NCI-H69 (cell line): ENCODE measurements at regions not wholly inside any gene's neighbourhood (a gene's known extent, or its start where the extent isn't known, plus 50 kb on each side); places are given as distances from the start of the nearest gene placed in this dataset.

Experiments
- DNase-seq: peaks from one replicate; lab custom pipeline; 2025; lab: John Stamatoyannopoulos, UW

DNA sequence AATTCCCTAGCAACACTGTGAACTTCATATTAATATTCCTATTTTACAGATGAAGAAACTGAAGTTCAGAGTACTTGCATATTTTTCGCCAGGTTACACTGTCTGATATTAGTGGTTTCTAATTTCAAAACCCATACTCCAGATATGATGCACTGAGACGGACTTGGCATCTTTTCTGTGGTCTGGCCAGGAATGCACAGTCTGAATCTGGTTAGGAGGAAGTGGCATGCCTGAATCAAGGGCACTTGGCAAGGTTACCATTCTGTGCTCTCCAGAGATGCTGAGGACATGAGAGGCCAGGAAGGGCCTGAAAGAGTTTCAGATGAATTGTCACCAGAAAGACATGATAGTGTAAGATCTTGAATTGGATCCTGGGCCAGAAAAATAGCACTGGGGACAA lies 150.1 kb downstream of the HAO1 start:
- no peak for DNase-seq

DNA sequence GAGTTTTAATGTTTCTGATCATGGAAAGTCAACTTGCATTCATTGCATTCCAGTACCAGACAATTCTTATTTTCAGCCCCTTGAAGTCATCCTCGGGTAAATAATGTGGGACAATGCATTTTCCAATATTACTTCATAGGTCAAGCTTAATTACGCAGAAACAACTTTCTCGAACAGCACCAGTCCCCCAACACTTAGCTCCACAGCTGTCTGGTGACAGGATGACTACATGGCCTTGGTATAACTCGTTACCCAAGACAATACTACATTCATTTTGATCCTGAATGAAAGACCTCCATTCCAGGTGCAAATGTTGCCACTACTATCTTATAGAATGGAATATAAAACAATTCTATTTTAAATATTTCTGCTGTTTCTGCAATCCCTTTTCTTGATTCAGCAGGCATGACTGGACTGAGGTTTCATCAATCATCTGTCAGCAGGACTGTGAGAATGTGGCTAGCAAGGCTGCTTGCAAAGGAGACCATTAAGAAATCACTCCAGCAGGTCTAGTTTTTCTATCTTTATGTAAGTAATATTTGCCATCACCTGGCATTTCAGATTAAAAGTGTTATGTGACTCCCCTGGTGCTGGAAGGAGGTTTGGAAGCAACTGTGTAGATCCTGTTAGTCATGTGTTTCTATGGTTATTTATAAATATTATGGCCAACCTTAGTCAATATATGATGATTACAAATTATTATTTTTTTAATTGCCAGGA lies 147.9 kb downstream of the HAO1 start:
- DNase-seq, result no peak

GRCh38 chr20:7798176-7798575 lies 142.1 kb downstream of the HAO1 start:
- DNase-seq, result no peak

DNA sequence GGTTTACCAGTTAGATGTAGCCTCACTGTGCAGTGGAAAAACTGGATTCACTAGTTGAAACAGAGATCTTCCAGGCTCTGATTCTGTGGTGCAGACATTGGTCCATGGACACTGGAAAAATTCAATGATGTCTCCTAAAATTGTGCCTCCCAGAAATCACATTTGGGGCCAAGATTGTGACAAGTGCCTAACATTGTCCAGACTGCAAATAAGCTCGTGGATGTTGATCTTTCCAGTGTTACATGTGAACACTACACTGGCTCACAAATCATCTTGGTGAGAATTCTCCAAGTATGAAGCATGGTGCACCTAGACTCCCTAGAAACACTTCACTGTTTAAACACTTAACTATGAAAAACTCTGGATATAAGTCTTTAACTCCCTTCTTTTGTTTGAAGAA lies 140.4 kb downstream of the HAO1 start:
- no peak for DNase-seq

DNA sequence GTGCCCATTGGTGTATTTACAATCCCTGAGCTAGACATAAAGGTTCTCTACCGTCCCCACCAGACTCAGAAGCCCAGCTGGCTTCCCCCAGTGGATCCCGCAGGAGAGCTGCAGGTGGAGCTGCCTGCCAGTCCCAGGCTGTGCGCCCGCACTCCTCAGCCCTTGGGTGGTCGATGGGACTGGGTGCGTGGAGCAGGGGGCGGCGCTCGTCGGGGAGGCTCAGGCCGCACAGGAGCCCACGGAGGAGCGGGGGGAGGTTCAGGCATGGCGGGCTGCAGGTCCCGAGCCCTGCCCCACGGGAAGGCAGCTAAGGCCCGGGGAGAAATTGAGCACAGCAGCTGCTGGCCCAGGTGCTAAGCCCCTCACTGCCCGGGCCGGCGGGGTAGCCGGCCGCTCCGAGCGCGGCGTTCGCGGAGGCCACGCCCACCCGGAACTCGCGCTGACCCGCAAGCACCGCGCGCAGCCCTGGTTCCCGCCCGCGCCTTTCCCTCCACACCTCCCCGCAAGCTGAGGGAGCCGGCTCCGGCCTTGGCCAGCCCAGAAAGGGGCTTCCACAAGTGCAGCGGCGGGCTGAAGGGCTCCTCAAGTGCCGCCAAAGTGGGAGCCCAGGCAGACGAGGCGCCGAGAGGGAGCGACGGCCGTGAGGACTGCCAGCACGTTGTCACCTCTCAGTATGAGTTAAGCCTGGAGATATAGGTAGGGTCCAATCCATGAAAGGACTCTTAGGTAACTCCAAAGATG lies 136.7 kb downstream of the HAO1 start:
- peak; percentile 67 for DNase-seq

- no peak for DNase-seq
These were observed 133.4 kb downstream of the HAO1 start for GRCh38 chr20:7806831-7807230.

GRCh38 chr20:7817286-7817685 lies 123.0 kb downstream of the HAO1 start:
- DNase-seq, result no peak

GRCh38 chr20:7818477-7818876 lies 121.8 kb downstream of the HAO1 start:
- DNase-seq, result no peak

DNA sequence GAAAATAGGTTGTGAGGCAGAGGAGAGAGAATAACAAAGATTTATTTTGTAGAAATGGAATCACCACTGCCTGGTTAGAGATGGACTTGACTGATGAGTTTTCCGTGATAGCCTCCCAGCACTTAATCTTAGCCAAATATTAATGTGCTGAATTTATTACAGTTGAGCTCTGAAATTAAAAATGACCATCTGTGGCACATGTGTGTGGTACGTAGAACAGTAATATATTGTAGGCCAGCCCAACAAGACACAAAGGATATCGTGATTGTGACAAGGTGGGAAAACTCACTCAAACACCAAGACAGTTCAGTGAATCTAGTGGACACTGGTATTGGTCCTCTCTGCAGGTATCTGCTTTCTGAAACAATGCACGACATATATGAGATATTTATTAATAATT lies 119.4 kb downstream of the HAO1 start:
- DNase-seq, result no peak

- no peak for DNase-seq
These were observed 117.5 kb downstream of the HAO1 start for GRCh38 chr20:7822772-7823171.

- DNase-seq, result no peak
These were observed 111.8 kb downstream of the HAO1 start for GRCh38 chr20:7828437-7828836.

DNA sequence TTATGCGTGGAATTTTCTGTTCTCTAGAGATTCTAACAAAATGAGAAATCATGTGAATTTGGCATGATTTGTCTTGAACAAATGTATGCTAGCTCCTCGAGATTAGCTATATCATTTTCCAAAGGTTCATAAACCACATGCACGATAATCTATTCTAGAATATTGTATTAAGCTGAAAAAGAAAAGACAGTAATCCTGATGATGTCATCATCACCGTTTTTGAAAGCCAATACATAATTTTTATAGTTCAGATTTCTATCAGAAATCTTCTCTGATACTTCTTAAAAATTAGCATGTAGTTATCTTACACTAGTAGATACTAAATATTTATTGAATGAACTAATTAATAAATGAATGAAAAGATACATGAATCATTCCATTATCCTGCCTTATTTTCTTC lies 111.2 kb downstream of the HAO1 start:
- DNase-seq, result no peak

DNA sequence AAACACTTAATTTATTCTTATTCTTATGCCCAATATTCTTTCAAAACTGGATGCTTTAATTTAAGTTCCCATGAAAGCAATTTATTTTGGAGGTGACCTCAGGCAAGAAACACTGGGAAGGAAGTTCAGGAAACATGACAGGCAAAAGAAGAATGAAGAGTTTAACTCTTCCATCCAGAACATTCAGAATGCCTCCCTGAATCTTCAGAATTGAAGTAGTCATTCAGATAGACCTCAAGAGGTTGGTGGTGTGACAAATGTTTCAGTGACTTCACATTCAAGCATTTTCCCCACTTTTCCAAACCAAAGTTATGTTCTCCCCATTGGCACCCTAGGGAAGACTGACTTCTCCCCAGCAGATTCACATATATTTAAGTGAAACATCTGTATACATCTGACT lies 110.5 kb downstream of the HAO1 start:
- DNase-seq, result no peak
